22Rv1 (cell line): ENCODE measurements at regions not wholly inside any gene's neighbourhood (a gene's known extent, or its start where the extent isn't known, plus 50 kb on each side); places are given as distances from the start of the nearest gene placed in this dataset.

ENCODE experiments used
- ZFX ChIP-seq: fragments of 450-650 bp; IDR thresholded peaks from 2 replicates; pipeline ENCODE4 v1.6.1; 2017; ENCODE audit warnings: antibody characterized with exemption, borderline replicate concordance
- TF ChIP-seq, protein P1 (sequence below): fragments of 450-650 bp; IDR thresholded peaks from 2 replicates; pipeline ENCODE4 v1.5.1; 2017; ENCODE audit warnings: mild to moderate bottlenecking

DNA sequence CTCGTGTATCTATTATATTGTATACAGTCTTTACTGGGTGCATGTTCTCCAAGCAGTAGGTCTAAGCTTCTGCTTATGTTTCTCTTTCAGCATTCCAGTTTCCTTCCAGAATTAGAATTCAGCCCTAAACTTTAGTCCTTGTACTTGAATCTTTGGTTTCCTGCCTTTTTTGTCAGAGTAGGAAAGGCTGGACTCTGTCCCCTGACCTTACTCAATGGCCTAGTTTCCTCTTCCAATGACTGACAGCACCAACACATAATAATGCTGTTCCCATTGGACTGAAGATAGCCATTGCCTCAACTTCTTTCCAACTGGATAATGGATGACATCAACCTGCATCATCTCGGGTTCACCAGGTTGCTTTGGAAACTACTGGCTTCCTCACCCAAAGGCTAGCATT, 217.0 kb downstream of the FIGN start:
- TF ChIP-seq, protein P1, sequence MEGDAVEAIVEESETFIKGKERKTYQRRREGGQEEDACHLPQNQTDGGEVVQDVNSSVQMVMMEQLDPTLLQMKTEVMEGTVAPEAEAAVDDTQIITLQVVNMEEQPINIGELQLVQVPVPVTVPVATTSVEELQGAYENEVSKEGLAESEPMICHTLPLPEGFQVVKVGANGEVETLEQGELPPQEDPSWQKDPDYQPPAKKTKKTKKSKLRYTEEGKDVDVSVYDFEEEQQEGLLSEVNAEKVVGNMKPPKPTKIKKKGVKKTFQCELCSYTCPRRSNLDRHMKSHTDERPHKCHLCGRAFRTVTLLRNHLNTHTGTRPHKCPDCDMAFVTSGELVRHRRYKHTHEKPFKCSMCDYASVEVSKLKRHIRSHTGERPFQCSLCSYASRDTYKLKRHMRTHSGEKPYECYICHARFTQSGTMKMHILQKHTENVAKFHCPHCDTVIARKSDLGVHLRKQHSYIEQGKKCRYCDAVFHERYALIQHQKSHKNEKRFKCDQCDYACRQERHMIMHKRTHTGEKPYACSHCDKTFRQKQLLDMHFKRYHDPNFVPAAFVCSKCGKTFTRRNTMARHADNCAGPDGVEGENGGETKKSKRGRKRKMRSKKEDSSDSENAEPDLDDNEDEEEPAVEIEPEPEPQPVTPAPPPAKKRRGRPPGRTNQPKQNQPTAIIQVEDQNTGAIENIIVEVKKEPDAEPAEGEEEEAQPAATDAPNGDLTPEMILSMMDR: no peak
- no peak for TF ChIP-seq ZFX
